GM21381 (cell line): ENCODE measurements at regions not wholly inside any gene's neighbourhood (a gene's known extent, or its start where the extent isn't known, plus 50 kb on each side); places are given as distances from the start of the nearest gene placed in this dataset.
"Not testable (repeated sequence)": the region's sequence is repeated elsewhere in the genome, so short reads cannot be mapped to it uniquely, and the experiment has no call there.

Source experiments
- ATAC-seq: cut with Tn5 transposase; IDR thresholded peaks from one replicate; pipeline ENCODE4 v1.9.1; 2021; ENCODE audit warnings: mild to moderate bottlenecking, moderate library complexity; ENCODE audit not compliant: unreplicated experiment

DNA sequence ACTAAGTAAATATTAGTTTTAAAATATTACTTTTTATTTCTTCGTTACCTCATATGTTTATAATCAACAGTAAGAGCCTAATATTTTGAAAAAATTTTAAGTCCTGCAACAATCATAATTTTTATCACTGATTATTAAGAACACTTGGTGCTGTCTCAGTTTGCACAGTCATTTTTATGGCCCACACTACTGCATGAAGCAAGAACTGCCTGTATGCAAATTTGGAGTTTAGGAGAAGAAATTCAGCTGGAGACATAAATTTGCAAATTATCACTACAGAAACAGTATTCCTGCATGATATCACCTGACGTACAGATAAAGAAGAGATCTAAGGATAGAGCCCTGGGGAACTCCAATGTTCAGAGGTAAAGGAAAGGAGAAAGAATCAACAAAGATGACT is 144.1 kb upstream of the RBBP8 start:
- no peak for ATAC-seq

- ATAC-seq: no peak
Observed at GRCh38 chr18:22789600-22789999, 143.5 kb upstream of the RBBP8 start.

GRCh38 chr18:22790545-22791309 is 142.4 kb upstream of the RBBP8 start:
- no peak for ATAC-seq

GRCh38 chr18:22791310-22791610 is 141.9 kb upstream of the RBBP8 start:
- ATAC-seq: no peak

DNA sequence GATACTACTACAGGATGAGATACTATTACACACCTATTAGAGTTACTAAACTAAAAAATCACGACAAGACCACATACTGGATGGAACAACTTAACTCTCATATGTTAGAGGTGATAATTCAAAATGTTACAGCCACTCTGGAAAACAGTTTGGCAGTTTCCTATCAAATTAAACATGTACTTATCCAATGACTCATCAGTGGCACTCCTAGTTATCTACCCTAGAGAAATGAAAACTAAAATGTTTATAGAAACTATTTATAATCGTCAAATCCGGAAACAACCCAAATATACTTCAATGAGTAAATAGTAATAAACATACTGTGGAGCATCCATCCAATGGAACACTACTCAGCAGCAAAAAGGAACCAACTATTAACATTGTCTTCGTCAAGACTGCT is 137.0 kb upstream of the RBBP8 start:
- no peak for ATAC-seq

- no peak for ATAC-seq
Observed at GRCh38 chr18:22800551-22800951, 132.6 kb upstream of the RBBP8 start.

GRCh38 chr18:22813648-22814328 is 119.3 kb upstream of the RBBP8 start:
- no peak for ATAC-seq

DNA sequence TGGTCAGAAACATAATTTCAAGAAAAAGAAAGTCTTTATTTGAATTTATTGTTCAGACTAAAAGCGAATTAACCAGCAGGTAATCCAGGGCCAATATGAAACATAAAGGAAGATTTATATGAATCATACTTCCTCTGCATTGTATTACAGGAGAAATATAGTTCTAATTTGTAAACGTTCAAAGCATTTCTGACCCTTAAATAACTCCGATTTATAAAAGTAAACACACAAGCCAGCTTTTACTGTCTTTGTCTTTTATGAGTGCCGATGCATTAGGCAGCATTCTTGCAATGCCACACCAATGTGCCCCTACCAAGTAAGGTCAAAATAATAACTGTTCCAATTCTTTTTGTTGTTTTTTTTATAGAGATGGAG is 118.8 kb upstream of the RBBP8 start:
- no peak for ATAC-seq

- no peak for ATAC-seq
Observed at GRCh38 chr18:22816266-22817176, 116.6 kb upstream of the RBBP8 start.

- ATAC-seq: no peak
Observed at GRCh38 chr18:22817844-22818243, 115.3 kb upstream of the RBBP8 start.

DNA sequence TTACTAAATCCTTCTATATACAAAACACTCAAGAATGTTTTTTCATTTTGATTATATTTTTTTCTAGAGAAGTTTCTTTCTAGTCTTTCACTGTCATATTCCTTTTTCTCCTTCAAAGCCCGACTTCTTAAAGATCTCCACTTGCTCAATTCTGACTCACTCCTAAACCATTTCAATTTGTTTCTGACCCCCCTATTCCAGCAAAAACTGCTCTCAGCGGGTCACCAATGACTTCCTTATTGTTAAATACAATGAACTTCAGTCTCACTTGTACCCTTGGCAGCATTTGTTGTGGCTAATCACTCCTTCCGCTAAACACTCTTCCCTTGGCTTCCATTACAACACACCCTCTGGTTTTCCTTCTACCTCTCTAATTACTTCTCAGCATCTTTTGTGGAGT is 111.1 kb upstream of the RBBP8 start:
- ATAC-seq: no peak

- ATAC-seq: peak; percentile 96
Observed at GRCh38 chr18:22822841-22823508, 110.2 kb upstream of the RBBP8 start.

DNA sequence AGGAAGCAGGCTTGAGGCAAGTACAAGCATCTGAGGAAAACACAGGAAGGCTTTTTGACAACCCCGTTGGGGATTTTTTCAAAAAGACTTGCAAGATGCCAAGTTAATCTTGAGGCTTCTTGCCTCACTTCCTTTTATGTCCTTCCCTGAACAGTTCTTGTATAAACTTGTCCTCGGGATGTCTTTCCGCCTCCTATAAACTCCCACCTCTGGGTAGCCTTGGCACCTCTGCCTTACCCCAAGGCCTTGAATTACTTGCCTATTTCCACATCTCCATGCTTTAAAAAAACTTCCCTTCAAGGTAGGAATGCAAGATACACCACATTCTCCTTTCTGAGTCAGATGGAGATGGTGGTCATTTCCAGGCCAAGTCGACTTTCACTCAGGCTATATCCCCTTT is 106.4 kb upstream of the RBBP8 start:
- ATAC-seq: no peak

GRCh38 chr18:22827216-22827615 is 105.9 kb upstream of the RBBP8 start:
- no peak for ATAC-seq

- no peak for ATAC-seq
Observed at GRCh38 chr18:22827741-22828140, 105.4 kb upstream of the RBBP8 start.

DNA sequence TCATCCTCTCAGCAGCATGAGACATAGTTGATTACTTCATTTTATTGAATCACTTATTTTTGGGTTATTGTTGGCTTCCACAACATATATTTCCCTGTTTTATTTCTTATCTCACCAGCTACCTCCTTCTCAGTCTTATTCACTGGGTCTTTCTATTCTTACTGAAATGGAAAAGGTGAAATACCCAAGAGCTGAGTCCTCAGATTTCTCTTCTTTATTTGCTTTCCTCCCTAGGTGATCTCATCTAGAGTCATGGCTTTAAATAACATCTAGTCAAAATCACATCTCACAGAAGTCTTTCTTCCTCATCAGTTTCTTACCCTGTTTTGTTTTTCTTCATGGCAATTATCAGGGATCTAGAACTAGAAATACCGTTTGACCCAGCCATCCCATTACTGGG is 105.0 kb upstream of the RBBP8 start:
- no peak for ATAC-seq

- ATAC-seq: not testable (repeated sequence)
Observed at GRCh38 chr18:22828583-22828982, 104.5 kb upstream of the RBBP8 start.

DNA sequence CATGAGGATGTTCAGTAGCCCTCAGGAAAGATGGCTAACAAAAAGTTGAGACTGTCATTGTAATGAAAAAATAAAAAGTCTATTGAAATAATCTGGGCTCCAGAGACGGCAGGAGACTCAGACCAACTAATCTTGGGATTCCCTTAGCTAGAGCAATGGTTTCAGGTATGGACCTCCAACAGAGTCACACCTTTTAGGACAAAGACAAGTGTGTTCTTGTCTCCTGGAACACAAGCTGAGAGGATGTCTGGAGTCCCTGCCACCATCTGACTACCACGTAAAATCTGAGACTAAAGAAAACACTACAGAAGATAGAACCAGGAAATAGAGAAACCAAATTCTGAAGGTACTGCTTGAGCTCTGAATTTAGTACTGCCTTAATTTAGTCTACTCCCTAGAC is 103.3 kb upstream of the RBBP8 start:
- ATAC-seq: no peak

DNA sequence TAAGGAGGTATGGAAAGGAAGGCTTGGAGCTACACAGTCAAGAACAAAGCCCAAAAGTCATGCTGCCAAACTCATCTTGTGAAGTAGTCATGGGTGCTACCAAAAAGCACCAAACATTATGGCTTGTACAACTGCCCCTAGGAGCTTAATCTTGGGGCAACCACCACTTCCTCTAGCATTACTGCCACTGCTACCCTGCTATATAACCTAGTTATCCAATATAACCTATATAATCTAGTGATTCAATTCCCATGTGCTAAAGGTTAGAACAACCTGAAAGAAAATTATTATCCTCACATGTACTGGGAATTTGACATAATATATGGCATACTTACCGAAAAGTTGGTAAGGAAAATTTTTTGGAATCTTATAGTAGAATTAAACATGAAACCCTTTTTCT is 102.6 kb upstream of the RBBP8 start:
- ATAC-seq: no peak

GRCh38 chr18:22831441-22831904 is 101.7 kb upstream of the RBBP8 start:
- ATAC-seq: no peak

- ATAC-seq: no peak
Observed at GRCh38 chr18:22836932-22837331, 96.2 kb upstream of the RBBP8 start.
